ENCODE measurements at regions not wholly inside any gene's neighbourhood (a gene's known extent, or its start where the extent isn't known, plus 50 kb on each side); places are given as distances from the start of the nearest gene placed in this dataset.

- DNase-seq (ENCODE audit: low read depth): no peak
Observed at GRCh38 chr20:50392138-50392866, 117.9 kb upstream of the PTPN1 start.

GRCh38 chr20:50393242-50393641, 116.9 kb upstream of the PTPN1 start:
- no peak for DNase-seq (ENCODE audit: low read depth)

GRCh38 chr20:50393990-50394561, 116.1 kb upstream of the PTPN1 start:
- DNase-seq (ENCODE audit: low read depth): no peak

- no peak for DNase-seq (ENCODE audit: low read depth)
Observed at GRCh38 chr20:50394569-50394968, 115.6 kb upstream of the PTPN1 start.

GRCh38 chr20:50395251-50395729, 114.9 kb upstream of the PTPN1 start:
- peak; percentile 66 for DNase-seq (ENCODE audit: low read depth)

- no peak for DNase-seq (ENCODE audit: low read depth)
Observed at GRCh38 chr20:50395914-50396488, 114.2 kb upstream of the PTPN1 start.

- no peak for DNase-seq (ENCODE audit: low read depth)
Observed at GRCh38 chr20:50396623-50397022, 113.6 kb upstream of the PTPN1 start.

- no peak for DNase-seq (ENCODE audit: low read depth)
Observed at GRCh38 chr20:50397058-50397457, 113.1 kb upstream of the PTPN1 start.

- DNase-seq (ENCODE audit: low read depth): no peak
Observed at GRCh38 chr20:50398064-50398463, 112.1 kb upstream of the PTPN1 start.

- DNase-seq (ENCODE audit: low read depth): no peak
Observed at GRCh38 chr20:50398471-50398820, 111.7 kb upstream of the PTPN1 start.

GRCh38 chr20:50398821-50399554, 111.2 kb upstream of the PTPN1 start:
- DNase-seq (ENCODE audit: low read depth): peak; percentile 64

- no peak for DNase-seq (ENCODE audit: low read depth)
Observed at GRCh38 chr20:50399555-50399916, 110.6 kb upstream of the PTPN1 start.

- peak; percentile 62 for DNase-seq (ENCODE audit: low read depth)
Observed at GRCh38 chr20:50399917-50400704, 110.1 kb upstream of the PTPN1 start.

- DNase-seq (ENCODE audit: low read depth): no peak
Observed at GRCh38 chr20:50400705-50401586, 109.2 kb upstream of the PTPN1 start.

GRCh38 chr20:50401587-50402418, 108.4 kb upstream of the PTPN1 start:
- DNase-seq (ENCODE audit: low read depth): no peak

- DNase-seq (ENCODE audit: low read depth): no peak
Observed at GRCh38 chr20:50403565-50404418, 106.4 kb upstream of the PTPN1 start.

GRCh38 chr20:50404419-50405234, 105.6 kb upstream of the PTPN1 start:
- DNase-seq (ENCODE audit: low read depth): no peak
